ENCODE measurements at regions not wholly inside any gene's neighbourhood (a gene's known extent, or its start where the extent isn't known, plus 50 kb on each side); places are given as distances from the start of the nearest gene placed in this dataset.

- H3K36me3 ChIP-seq (ENCODE audit: control insufficient read depth in 2 of 2, insufficient read depth in 1 of 2, low read length in 2 of 2): no peaks in the 10 kb centered on the region
- H3K27ac ChIP-seq (ENCODE audit: extremely low read depth, low read depth, low read length): no peak overlapping the region
- no peak overlapping the region for H3K4me3 ChIP-seq (ENCODE audit: low read depth, low read length)
- CTCF ChIA-PET: interaction anchor here (0.6 kb wide), 1 partner anchor 490 kb away, joined by 3 read pairs; no protein-coding TSS in a partner anchor
- TF ChIP-seq EGR2 (tag by site-specific recombination; IDR thresholded peaks at IDR 0.05; ENCODE audit: low read depth) (no peak), KLF10 (tag by site-specific recombination; IDR thresholded peaks at IDR 0.05) (no peak), ZNF302 (tag by site-specific recombination; IDR thresholded peaks at IDR 0.05; ENCODE audit: low read depth) (no peak), ZNF211 (tag by site-specific recombination; IDR thresholded peaks at IDR 0.05; ENCODE audit: low read depth) (no peak), ZNF132 (tag by site-specific recombination; IDR thresholded peaks at IDR 0.05; ENCODE audit: borderline replicate concordance) (no peak), ZNF791 (tag by site-specific recombination; IDR thresholded peaks at IDR 0.05) (no peak), SP7 (tag by site-specific recombination; IDR thresholded peaks at IDR 0.05) (no peak), ZSCAN23 (tag by site-specific recombination; IDR thresholded peaks at IDR 0.05) (no peak), ZNF148 (tag by site-specific recombination; IDR thresholded peaks at IDR 0.05; ENCODE audit: borderline replicate concordance) (no peak), PRDM1 (tag by site-specific recombination; IDR thresholded peaks at IDR 0.05) (no peak), GLI4 (tag by site-specific recombination; IDR thresholded peaks at IDR 0.05) (no peak), KLF16 (tag by site-specific recombination; IDR thresholded peaks at IDR 0.05) (no peak), YY1 (tag by site-specific recombination; IDR thresholded peaks at IDR 0.05) (no peak), ZNF423 (tag by site-specific recombination; IDR thresholded peaks at IDR 0.05) (no peak), ZNF121 (tag by site-specific recombination; IDR thresholded peaks at IDR 0.05) (no peak), ZSCAN30 (tag by site-specific recombination; IDR thresholded peaks at IDR 0.05) (no peak)
- POLR2A ChIA-PET: no interaction called here
- H3K9me3 ChIP-seq (ENCODE audit: control insufficient read depth, insufficient read depth, low read depth, low read length): no peaks in the 10 kb centered on the region
- H3K4me1 ChIP-seq (ENCODE audit: control insufficient read depth, insufficient read depth, low read length): no peaks in the 10 kb centered on the region
Observed at GRCh38 chr22:47695176-47695575, 932.7 kb downstream of the TBC1D22A start.

- no peaks in the 10 kb centered on the region for H3K4me1 ChIP-seq (ENCODE audit: control insufficient read depth, insufficient read depth, low read length)
- H3K4me3 ChIP-seq (ENCODE audit: low read depth, low read length): no peak overlapping the region
- ChIA-PET POLR2A (no interaction called here), CTCF (interaction anchor here (0.6 kb wide), 1 partner anchor 490 kb away, joined by 3 read pairs; no protein-coding TSS in a partner anchor)
- H3K36me3 ChIP-seq (ENCODE audit: control insufficient read depth in 2 of 2, insufficient read depth in 1 of 2, low read length in 2 of 2): no peaks in the 10 kb centered on the region
- no peak for TF ChIP-seq ZNF175 (tag by site-specific recombination; IDR thresholded peaks at IDR 0.05)
- H3K9me3 ChIP-seq (ENCODE audit: control insufficient read depth, insufficient read depth, low read depth, low read length): no peaks in the 10 kb centered on the region
- H3K27ac ChIP-seq (ENCODE audit: extremely low read depth, low read depth, low read length): no peak overlapping the region
Observed at GRCh38 chr22:47694536-47695130, 932.2 kb downstream of the TBC1D22A start.

DNA sequence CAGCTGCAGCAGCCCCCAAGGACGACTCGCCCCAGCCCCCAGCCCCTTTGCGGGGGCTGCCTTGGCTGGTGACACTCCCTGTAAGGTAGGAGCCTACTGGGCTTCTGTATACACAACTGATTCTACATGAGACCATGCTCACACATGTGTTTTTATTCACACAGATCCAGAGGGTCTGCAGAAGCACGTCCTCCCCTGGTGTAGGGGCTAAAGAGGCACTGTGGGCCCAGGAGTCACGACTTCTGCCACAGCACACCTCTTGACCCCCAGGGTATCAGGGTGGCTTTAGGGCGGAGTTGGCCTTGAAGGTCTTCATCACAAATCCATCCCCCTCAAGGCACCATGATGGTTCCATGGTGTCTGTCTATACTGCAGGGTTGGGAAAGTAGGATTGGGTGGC is 931.2 kb downstream of the TBC1D22A start:
- POLR2A ChIA-PET: no interaction called here
- no peaks in the 10 kb centered on the region for H3K36me3 ChIP-seq (ENCODE audit: control insufficient read depth in 2 of 2, insufficient read depth in 1 of 2, low read length in 2 of 2)
- H3K27ac ChIP-seq (ENCODE audit: extremely low read depth, low read depth, low read length): no peak overlapping the region
- CTCF ChIA-PET: no interaction called here
- H3K4me1 ChIP-seq (ENCODE audit: control insufficient read depth, insufficient read depth, low read length): no peaks in the 10 kb centered on the region
- H3K9me3 ChIP-seq (ENCODE audit: control insufficient read depth, insufficient read depth, low read depth, low read length): no peaks in the 10 kb centered on the region
- no peak overlapping the region for H3K4me3 ChIP-seq (ENCODE audit: low read depth, low read length)
- TF ChIP-seq ZNF776 (tag by site-specific recombination; IDR thresholded peaks at IDR 0.05; ENCODE audit: borderline replicate concordance) (no peak), ZNF391 (tag by site-specific recombination; IDR thresholded peaks at IDR 0.05; ENCODE audit: borderline replicate concordance, low read depth) (no peak), ZNF121 (tag by site-specific recombination; IDR thresholded peaks at IDR 0.05) (no peak), ZNF274 (IDR thresholded peaks at IDR 0.05; ENCODE audit: low read length) (no peak), ZNF274 (tag by site-specific recombination; IDR thresholded peaks at IDR 0.05; ENCODE audit: borderline replicate concordance) (no peak), ZNF292 (tag by site-specific recombination; IDR thresholded peaks at IDR 0.05; ENCODE audit: borderline replicate concordance, low read depth) (no peak), ZNF571 (tag by site-specific recombination; IDR thresholded peaks at IDR 0.05) (no peak), ZNF133 (tag by site-specific recombination; IDR thresholded peaks at IDR 0.05) (no peak), ZBTB8A (tag by site-specific recombination; IDR thresholded peaks at IDR 0.05) (no peak), ZNF548 (tag by site-specific recombination; IDR thresholded peaks at IDR 0.05) (no peak), ZNF112 (tag by site-specific recombination; IDR thresholded peaks at IDR 0.05) (no peak), HOXD13 (CRISPR knock-in tag; IDR thresholded peaks at IDR 0.05; ENCODE audit: borderline replicate concordance) (no peak), ZNF596 (tag by site-specific recombination; IDR thresholded peaks at IDR 0.05) (no peak), ZSCAN16 (tag by site-specific recombination; IDR thresholded peaks at IDR 0.05) (no peak), ZNF23 (tag by site-specific recombination; IDR thresholded peaks at IDR 0.05; ENCODE audit: borderline replicate concordance) (no peak)
- TF ChIP-seq, protein P1, sequence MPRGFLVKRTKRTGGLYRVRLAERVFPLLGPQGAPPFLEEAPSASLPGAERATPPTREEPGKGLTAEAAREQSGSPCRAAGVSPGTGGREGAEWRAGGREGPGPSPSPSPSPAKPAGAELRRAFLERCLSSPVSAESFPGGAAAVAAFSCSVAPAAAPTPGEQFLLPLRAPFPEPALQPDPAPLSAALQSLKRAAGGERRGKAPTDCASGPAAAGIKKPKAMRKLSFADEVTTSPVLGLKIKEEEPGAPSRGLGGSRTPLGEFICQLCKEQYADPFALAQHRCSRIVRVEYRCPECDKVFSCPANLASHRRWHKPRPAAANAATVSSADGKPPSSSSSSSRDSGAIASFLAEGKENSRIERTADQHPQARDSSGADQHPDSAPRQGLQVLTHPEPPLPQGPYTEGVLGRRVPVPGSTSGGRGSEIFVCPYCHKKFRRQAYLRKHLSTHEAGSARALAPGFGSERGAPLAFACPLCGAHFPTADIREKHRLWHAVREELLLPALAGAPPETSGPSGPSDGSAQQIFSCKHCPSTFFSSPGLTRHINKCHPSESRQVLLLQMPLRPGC (tag by site-specific recombination; IDR thresholded peaks at IDR 0.05): no peak
